ENCODE measurements at regions not wholly inside any gene's neighbourhood (a gene's known extent, or its start where the extent isn't known, plus 50 kb on each side); places are given as distances from the start of the nearest gene placed in this dataset.
"Not testable (repeated sequence)": the region's sequence is repeated elsewhere in the genome, so short reads cannot be mapped to it uniquely, and the experiment has no call there.

GRCh38 chr12:83559650-83560049, 872.9 kb downstream of the TMTC2 start:
- no peak overlapping the region for H3K27ac ChIP-seq
- H3K27me3 ChIP-seq (replicated peaks in 1 of 7), result no peaks in the 10 kb centered on the region
- H3K9me3 ChIP-seq, result peaks cover 0 to 15% (median 0%) of the 10 kb centered on the region in 8 donors
- TF ChIP-seq CTCF (IDR thresholded peaks at IDR 0.05 in 8 of 11, conservative IDR thresholded peaks at IDR 0.05 in 3 of 11) (no peak), POLR2A (IDR thresholded peaks at IDR 0.05) (no peak), POLR2AphosphoS5 (IDR thresholded peaks at IDR 0.05) (no peak)
- DNase-seq, result no peak
- no peaks in the 10 kb centered on the region for H3K4me1 ChIP-seq
- H3K4me3 ChIP-seq, result no peak overlapping the region
- 77 to 89% (median 81%) methylated on average over 1 of the region's 1 CpG for WGBS, 5 donors
- intact Hi-C loops (cut with DNase I; ENCODE audit: low total_unique reads), result no loop called here
- no peaks in the 10 kb centered on the region for H3K36me3 ChIP-seq

- H3K27ac ChIP-seq; H3K27me3 ChIP-seq (replicated peaks in 1 of 7); DNase-seq; H3K36me3 ChIP-seq; H3K4me1 ChIP-seq; intact Hi-C loops (cut with DNase I; ENCODE audit: low total_unique reads); H3K4me3 ChIP-seq: not testable (repeated sequence)
- H3K9me3 ChIP-seq, result peaks cover 0 to 20% (median 0%) of the 10 kb centered on the region in 8 donors
- 74 to 87% (median 77%) methylated on average over 3 to 7 of the region's 7 CpGs for WGBS, 5 donors
These were observed 869.3 kb downstream of the TMTC2 start for GRCh38 chr12:83556040-83556439.

GRCh38 chr12:83541446-83541845, 854.7 kb downstream of the TMTC2 start:
- Histone ChIP-seq H3K9me3 (peaks cover 0 to 24% (median 13%) of the 10 kb centered on the region in 8 donors), H3K4me1 (no peaks in the 10 kb centered on the region), H3K27ac (no peak overlapping the region), H3K36me3 (no peaks in the 10 kb centered on the region), H3K4me3 (no peak overlapping the region), H3K27me3 (replicated peaks in 1 of 7) (no peaks in the 10 kb centered on the region)
- no peak for TF ChIP-seq POLR2A (IDR thresholded peaks at IDR 0.05)
- no peak for TF ChIP-seq POLR2AphosphoS5 (IDR thresholded peaks at IDR 0.05)
- no peak for TF ChIP-seq CTCF (IDR thresholded peaks at IDR 0.05 in 8 of 11, conservative IDR thresholded peaks at IDR 0.05 in 3 of 11)
- intact Hi-C loops (cut with DNase I; ENCODE audit: low total_unique reads), result no loop called here
- DNase-seq, result no peak

GRCh38 chr12:83538361-83538965, 851.8 kb downstream of the TMTC2 start:
- H3K27me3 ChIP-seq (replicated peaks in 1 of 7), result no peaks in the 10 kb centered on the region
- no peak overlapping the region for H3K27ac ChIP-seq
- H3K36me3 ChIP-seq, result no peaks in the 10 kb centered on the region
- H3K9me3 ChIP-seq, result no peaks in the 10 kb centered on the region
- H3K4me1 ChIP-seq, result no peaks in the 10 kb centered on the region
- no peak overlapping the region for H3K4me3 ChIP-seq
- 71 to 87% (median 77%) methylated on average over 3 of the region's 3 CpGs for WGBS, 5 donors
- intact Hi-C loops (cut with DNase I; ENCODE audit: low total_unique reads), result no loop called here
- DNase-seq, result no peak
- TF ChIP-seq CTCF (IDR thresholded peaks at IDR 0.05 in 8 of 11, conservative IDR thresholded peaks at IDR 0.05 in 3 of 11), result no peak
- TF ChIP-seq POLR2AphosphoS5 (IDR thresholded peaks at IDR 0.05), result no peak
- no peak for TF ChIP-seq POLR2A (IDR thresholded peaks at IDR 0.05)

Measured in spleen (tissue), 11 donors.